ENCODE measurements at regions not wholly inside any gene's neighbourhood (a gene's known extent, or its start where the extent isn't known, plus 50 kb on each side); places are given as distances from the start of the nearest gene placed in this dataset.
"Not testable (repeated sequence)": the region's sequence is repeated elsewhere in the genome, so short reads cannot be mapped to it uniquely, and the experiment has no call there.

DNA sequence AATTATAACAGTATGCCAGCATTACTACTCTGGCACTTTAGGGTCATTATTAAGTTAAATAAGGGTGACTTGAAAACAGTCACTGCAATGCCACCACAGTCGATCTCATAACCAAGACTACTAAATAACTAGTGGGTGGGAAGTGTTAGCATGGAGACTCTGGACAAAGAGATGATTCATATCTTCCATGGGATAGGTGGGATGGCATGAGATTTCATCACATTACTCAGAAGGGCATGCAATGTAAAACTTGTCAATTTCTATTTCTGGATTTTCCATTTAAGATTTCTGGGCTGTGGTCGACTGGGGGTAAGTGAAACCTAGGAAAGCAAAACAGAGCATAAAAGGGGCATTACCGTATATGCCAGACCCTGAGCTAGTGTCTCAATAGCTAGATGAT lies 538.9 kb upstream of the GRM7 start:
- DNase-seq (ENCODE audit: low read depth) = no peak
- H3K4me3 ChIP-seq (ENCODE audit: low read length) = no peak overlapping the region

DNA sequence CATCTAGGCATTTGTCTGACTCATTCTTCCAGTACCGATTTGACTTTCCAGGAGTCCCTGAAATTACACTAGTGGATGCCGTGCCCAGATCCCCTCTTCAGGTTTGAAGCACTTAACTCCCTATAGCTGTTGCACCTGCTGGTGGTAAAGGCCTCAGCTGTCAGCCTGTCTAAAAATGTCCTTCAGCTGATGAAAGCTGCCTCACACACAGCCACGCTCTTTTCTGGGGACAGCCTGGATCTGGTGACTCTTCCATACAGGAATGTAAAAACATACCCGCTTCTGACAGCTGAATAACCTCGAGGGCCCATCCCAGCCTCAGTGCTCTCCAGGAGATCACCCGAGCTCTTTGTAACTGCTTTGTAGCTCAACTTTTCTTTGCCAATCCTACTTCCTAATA lies 534.1 kb upstream of the GRM7 start:
- TF ChIP-seq, protein P1, sequence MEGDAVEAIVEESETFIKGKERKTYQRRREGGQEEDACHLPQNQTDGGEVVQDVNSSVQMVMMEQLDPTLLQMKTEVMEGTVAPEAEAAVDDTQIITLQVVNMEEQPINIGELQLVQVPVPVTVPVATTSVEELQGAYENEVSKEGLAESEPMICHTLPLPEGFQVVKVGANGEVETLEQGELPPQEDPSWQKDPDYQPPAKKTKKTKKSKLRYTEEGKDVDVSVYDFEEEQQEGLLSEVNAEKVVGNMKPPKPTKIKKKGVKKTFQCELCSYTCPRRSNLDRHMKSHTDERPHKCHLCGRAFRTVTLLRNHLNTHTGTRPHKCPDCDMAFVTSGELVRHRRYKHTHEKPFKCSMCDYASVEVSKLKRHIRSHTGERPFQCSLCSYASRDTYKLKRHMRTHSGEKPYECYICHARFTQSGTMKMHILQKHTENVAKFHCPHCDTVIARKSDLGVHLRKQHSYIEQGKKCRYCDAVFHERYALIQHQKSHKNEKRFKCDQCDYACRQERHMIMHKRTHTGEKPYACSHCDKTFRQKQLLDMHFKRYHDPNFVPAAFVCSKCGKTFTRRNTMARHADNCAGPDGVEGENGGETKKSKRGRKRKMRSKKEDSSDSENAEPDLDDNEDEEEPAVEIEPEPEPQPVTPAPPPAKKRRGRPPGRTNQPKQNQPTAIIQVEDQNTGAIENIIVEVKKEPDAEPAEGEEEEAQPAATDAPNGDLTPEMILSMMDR (conservative IDR thresholded peaks at IDR 0.05; ENCODE audit: low read length) = no peak
- H3K4me3 ChIP-seq (ENCODE audit: low read length) = no peak overlapping the region
- no peak for DNase-seq (ENCODE audit: low read depth)

More for the DNA sequence above, 538.9 kb upstream of the GRM7 start:
- TF ChIP-seq, protein P1 (conservative IDR thresholded peaks at IDR 0.05; ENCODE audit: low read length) = no peak

DNA sequence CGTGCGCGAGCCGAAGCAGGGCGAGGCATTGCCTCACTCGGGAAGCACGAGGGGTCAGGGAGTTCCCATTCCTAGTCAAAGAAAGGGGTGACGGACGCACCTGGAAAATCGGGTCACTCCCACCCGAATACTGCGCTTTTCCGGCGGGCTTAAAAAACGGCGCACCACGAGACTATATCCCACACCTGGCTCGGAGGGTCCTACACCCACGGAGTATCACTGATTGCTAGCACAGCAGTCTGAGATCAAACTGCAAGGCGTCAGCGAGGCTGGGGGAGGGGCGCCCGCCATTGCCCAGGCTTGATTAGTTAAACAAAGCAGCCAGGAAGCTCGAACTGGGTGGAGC lies 520.0 kb upstream of the GRM7 start:
- not testable (repeated sequence) for H3K4me3 ChIP-seq (ENCODE audit: low read length); DNase-seq (ENCODE audit: low read depth)

DNA sequence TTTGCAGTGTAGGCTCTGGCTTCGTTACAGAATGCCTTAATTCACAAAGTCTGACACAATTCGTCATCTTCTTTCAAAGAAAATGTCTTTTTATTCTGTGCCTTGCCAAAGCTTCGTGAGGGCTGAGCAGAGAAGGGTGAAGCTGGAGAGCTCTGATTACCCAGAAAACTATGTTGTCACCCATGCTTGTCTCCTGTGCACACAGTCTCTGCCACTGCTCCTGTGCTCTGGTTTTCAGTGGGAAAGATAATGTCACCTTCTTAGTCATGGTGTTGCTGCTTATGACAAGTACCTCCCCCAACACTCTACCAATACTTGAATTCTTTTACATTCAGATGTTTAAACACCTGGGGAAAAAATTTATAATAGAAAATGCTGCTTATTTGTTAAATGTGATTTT lies 509.2 kb upstream of the GRM7 start:
- no peak for DNase-seq (ENCODE audit: low read depth)
- TF ChIP-seq, protein P1 (conservative IDR thresholded peaks at IDR 0.05; ENCODE audit: low read length) = no peak
- H3K4me3 ChIP-seq (ENCODE audit: low read length) = no peak overlapping the region

DNA sequence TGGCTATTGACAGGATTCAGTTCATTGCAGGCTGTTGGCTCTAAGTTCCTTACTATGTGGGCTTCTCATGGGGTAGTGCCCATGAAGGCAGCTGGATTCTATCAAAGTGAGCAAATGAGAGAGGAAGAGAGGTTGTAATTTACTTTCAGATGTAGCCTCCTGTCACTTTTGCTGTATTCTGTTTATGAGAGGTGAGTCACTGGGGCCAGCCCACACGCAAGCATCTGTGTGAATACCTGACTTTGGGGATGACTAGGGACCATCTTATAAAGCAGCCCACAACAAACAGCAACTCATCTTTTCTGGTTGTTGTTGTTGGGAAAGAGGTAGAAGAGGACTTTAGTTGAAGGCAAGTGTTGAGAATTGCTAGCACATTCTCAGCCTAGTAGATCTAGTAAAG lies 506.3 kb upstream of the GRM7 start:
- TF ChIP-seq, protein P1 (conservative IDR thresholded peaks at IDR 0.05; ENCODE audit: low read length) = no peak
- DNase-seq (ENCODE audit: low read depth) = no peak
- no peak overlapping the region for H3K4me3 ChIP-seq (ENCODE audit: low read length)

DNA sequence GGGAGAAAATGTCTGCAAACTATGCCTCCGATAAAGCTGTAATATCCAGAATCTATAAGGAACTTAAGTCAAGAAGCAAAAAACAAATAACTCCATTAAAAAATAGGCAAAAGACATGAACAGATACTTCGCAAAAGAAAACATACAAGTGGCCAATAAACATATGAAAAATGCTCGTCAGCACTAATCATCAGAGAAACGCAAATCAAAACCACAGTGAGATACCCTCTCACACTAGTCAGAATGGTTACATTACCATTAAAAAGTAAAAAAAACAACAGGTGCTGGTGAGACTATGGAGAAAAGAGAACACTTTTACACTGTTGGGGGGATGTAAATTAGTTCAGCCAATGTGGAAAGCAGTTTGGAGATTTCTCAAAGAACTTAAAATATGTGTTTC lies 498.5 kb upstream of the GRM7 start:
- no peak overlapping the region for H3K4me3 ChIP-seq (ENCODE audit: low read length)
- DNase-seq (ENCODE audit: low read depth) = no peak
- TF ChIP-seq, protein P1 (conservative IDR thresholded peaks at IDR 0.05; ENCODE audit: low read length) = no peak

DNA sequence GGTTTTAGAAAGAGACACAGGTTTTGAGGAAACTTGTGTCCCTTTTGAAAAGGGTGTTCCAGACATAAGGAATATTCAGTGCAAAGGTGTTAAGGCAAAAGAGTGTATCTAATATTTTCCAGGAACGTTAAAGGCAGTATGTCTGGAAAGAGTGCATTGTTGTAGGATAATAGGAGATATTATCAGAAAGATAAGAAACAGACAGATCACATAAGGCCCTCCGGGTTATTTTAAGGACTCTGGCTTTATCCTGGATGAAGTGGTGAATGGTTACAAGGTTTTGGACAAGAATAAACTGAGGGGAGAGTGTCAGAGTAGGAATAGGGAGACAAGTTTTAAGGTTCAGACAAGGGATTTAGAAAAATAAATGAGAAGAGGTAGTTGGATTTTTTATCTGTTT lies 493.7 kb upstream of the GRM7 start:
- TF ChIP-seq, protein P1 (conservative IDR thresholded peaks at IDR 0.05; ENCODE audit: low read length) = no peak
- H3K4me3 ChIP-seq (ENCODE audit: low read length) = no peak overlapping the region

DNA sequence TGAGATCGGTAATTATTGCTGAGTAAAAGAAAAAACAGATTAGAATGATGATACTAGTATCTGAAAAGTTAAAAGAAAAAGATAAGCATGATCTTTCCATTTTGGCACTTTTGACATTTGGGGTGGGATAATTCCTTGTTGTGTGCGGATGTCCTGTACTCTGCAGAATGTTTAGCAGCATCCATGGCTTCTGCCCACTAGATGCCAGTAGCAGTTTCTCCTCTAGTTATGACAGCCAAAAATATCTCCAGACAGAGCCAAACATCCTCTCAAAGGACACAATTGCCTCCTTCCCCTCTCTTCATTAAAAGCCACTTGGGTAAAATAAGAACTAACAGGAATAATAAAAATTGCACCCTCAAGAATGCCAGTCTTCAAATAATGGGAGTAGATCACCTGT lies 468.8 kb upstream of the GRM7 start:
- no peak for DNase-seq (ENCODE audit: low read depth)

More for the DNA sequence above, 493.7 kb upstream of the GRM7 start:
- no peak for DNase-seq (ENCODE audit: low read depth)

More for the DNA sequence above, 468.8 kb upstream of the GRM7 start:
- no peak overlapping the region for H3K4me3 ChIP-seq (ENCODE audit: low read length)
- TF ChIP-seq, protein P1 (conservative IDR thresholded peaks at IDR 0.05; ENCODE audit: low read length) = no peak

Data from AG10803 (cell line).